ENCODE measurements at regions not wholly inside any gene's neighbourhood (a gene's known extent, or its start where the extent isn't known, plus 50 kb on each side); places are given as distances from the start of the nearest gene placed in this dataset.

DNA sequence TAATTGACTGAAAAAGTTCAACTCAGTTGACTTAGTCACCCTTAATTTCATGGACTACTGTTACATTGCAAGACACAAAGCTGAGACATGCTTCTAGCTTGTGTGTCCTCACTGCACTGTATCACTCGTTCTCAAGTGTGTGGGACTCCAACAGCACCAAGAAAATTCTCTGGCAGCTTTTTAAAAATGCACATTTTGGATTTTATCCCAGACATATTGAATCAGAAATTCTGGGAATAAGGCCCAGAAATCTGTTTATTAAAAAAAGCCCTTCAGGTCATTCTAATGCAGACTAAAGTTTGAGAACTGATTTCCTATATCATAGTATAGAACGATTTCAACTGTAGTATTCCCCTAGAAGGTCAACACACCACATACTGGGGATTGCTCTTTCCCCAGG lies 1485.3 kb downstream of the PCDH9 start:
- TF ChIP-seq, protein P1, sequence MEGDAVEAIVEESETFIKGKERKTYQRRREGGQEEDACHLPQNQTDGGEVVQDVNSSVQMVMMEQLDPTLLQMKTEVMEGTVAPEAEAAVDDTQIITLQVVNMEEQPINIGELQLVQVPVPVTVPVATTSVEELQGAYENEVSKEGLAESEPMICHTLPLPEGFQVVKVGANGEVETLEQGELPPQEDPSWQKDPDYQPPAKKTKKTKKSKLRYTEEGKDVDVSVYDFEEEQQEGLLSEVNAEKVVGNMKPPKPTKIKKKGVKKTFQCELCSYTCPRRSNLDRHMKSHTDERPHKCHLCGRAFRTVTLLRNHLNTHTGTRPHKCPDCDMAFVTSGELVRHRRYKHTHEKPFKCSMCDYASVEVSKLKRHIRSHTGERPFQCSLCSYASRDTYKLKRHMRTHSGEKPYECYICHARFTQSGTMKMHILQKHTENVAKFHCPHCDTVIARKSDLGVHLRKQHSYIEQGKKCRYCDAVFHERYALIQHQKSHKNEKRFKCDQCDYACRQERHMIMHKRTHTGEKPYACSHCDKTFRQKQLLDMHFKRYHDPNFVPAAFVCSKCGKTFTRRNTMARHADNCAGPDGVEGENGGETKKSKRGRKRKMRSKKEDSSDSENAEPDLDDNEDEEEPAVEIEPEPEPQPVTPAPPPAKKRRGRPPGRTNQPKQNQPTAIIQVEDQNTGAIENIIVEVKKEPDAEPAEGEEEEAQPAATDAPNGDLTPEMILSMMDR (IDR thresholded peaks at IDR 0.05), result no peak
- TF ChIP-seq POLR2A (IDR thresholded peaks at IDR 0.05) (no peak), EP300 (IDR thresholded peaks at IDR 0.05) (no peak)

All from ovary (tissue), 3 donors.